ENCODE measurements at regions not wholly inside any gene's neighbourhood (a gene's known extent, or its start where the extent isn't known, plus 50 kb on each side); places are given as distances from the start of the nearest gene placed in this dataset.
"Not testable (repeated sequence)": the region's sequence is repeated elsewhere in the genome, so short reads cannot be mapped to it uniquely, and the experiment has no call there.

DNA sequence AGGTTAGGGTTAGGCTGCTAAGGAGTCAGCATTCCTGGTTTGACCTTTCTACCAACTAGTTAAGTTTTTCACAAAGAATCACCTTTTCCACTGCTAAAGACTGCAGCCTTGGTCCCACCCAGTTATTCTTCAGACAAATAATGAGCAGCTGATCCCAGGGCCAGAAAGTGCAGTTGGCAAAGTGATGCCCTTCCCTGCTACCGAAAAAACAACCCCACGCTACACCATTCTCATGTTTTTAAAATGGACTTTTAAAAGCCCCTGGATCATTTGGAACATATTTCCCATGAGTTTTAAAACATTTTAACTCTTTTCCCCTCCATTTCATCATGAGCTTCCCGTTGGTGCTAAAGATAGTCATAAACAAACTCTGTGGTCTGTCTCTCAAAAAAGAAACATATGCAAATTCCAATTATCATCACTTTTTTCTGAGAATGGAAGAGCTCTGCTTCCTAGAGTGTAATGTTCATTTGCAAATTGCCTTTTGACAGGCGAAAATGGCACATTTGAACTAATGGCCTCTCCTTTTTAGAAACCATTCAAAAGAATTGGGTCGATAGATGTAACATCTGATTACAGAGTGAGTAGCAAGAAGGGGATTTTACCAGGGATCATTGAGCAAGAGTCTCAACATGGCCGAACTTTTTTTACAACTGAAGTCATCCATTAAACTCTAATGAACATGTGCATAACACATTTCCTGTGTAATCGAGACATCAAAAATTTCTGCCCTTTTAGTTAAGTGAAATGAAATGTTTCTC lies 129.3 kb upstream of the RAP1B start:
- DNase-seq = no peak

DNA sequence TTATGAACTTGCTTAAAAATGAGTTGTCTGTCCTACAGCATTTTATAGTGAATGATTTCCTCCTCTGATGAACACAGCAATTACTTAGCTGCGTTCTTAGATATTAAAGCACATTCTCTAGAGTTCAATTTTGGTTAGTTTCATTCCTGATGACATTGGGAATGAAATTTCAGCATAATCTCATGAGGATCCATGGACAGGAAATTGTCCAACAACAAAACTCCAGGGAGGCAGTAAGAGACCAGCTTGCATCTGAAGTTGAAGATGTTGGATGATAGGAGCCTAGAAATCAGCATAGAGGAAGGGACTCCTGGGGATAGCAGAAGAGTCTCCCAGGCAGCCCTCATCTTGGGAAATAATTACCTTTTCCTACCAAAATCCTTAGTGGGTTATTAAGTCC lies 128.7 kb upstream of the RAP1B start:
- DNase-seq = no peak

DNA sequence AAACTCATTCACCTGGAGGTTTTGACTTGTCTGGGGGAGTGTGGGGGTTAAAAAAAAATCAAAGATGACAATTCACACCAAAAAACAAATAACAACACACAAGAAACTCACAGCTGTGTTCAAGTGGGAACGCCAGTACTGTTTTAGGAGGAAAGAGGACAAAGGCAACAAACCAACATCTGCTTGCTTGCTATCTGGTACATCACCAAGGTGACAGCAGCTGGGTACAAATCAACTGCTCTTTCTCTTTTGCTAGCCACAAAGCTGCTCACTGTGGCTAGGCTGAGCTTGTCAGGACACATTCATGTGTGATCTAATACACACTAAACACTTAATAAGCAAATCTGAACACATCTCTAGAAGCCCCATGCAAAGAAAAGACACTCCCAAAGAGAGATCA lies 128.0 kb upstream of the RAP1B start:
- no peak for DNase-seq

DNA sequence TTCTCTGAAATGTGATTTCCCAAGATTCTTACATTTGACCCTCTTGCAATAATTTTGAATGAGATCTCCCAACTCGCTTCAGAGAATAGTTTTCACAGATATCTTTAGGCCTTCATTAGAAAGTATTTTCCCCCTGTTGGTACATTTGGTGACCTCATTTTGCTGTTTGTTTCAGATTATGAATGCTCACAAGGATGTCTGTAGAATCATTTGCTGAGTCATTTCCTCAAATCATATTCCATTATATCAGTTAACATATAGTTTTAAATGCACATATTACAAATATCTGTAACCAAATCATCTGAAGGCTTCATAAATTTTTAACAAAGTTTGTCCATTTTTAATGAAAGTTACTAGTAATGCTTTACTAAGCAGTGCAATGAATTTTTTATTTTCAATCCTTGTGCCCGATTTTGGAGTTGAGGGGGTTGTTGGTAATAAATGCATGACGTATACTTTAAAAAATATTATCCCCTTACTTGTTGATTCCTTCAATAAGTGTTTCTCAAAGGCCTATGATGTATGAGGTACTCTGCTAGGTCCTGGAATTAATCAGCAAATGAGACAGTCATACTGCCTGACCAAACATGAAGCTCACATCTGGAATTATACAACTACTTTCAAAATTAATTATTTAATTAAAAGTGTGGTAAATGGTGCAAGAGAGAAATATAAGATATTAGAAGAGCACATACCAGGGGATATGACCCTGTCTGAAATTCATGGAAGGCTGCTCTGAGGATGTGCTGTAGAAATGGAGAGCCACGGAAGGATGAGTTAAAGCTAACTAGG lies 126.9 kb upstream of the RAP1B start:
- DNase-seq = no peak

DNA sequence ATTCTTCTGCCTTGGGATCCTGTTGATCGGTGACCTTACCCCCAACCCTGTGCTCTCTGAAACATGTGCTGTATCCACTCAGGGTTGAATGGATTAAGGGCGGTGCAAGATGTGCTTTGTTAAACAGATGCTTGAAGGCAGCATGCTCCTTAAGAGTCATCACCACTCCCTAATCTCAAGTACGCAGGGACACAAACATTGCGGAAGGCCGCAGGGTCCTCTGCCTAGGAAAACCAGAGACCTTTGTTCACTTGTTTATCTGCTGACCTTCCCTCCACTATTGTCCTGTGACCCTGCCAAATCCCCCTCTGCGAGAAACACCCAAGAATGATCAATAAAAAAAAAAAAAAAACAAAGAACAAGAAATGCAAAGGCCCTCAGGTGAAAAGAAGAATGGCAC lies 126.1 kb upstream of the RAP1B start:
- not testable (repeated sequence) for DNase-seq

DNA sequence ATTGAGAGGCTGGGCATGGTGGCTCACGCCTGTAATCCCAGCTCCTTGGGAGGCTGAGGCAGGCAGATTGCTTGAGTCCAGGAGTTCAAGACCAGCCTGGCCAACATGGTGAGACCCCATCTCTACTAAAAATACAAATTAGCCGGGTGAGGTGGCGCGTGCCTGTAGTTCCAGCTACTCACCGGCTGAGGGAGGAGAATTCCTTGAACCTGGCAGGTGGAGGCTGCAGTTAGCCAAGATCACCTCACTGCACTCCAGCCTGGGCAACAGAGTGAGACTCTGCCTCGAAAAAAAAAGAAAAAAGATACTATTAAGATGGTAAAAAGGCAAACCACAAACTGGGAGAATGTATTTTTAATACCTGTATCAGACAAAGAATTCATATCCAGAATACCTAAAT lies 124.2 kb upstream of the RAP1B start:
- not testable (repeated sequence) for DNase-seq

DNA sequence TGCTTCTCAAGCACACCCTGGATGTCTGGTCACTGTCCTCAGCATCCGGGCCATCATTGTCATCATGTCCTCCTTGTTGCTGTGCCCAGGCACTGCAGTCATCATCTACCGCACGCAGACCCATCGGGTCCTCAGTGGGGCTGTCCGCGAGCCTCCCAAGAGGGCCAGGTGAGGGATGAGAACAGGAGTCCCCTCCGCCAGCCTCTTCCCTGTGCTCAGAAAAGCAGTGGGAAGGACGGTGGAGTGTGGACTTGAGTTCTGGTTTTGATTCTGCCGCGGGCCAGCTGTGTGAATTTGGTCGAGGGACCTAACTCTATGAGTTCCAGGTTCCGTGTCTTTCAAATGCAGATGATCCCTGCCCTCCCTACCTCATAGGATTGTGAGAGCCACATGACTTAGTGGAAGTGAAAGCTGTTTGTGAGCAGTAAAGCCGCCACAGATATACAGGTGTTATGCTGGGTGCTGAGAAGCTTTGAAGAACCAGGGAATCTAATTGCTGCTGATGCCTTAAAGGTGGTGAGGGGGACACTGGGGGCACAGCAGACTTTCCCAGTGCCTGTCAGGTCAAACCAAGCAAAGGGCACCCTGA lies 122.9 kb upstream of the RAP1B start:
- DNase-seq = no peak

DNA sequence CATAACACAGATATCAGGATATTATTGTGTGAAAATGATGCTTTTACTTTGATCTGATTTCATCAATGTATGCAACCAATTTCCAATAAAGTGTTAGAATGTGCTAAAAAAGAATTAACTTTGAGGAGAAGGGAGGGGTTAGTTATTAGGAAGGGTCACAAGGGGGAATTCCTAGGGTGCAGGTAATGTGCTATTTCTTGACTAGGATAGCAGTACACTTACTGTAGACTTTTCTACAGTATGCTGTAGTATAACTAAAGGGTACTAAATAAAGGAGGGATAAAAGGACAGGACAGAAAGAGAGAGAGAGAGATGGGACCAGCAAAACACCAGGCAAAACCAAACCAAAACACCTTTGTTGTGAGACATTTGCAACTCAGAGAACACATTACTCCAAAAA lies 121.4 kb upstream of the RAP1B start:
- DNase-seq = no peak

DNA sequence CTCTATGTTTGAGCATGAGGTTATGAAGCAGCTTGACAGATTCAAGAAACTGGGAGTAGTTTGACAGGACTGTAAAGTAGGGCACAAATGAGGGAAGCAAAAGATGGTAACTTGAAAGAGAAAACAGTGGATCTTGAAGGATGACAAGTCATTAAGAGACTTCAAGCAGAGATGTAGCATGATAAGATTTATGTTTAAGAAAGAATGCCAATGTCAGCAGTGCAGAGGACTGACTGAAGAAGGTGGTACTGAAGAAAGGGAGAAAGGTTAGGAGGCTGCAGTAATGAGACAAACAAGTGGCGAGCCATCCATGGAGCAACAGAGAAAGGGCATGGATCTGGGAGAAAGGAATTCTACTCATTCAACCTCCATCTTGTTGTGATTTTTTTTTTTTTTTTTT lies 120.2 kb upstream of the RAP1B start:
- no peak for DNase-seq

DNA sequence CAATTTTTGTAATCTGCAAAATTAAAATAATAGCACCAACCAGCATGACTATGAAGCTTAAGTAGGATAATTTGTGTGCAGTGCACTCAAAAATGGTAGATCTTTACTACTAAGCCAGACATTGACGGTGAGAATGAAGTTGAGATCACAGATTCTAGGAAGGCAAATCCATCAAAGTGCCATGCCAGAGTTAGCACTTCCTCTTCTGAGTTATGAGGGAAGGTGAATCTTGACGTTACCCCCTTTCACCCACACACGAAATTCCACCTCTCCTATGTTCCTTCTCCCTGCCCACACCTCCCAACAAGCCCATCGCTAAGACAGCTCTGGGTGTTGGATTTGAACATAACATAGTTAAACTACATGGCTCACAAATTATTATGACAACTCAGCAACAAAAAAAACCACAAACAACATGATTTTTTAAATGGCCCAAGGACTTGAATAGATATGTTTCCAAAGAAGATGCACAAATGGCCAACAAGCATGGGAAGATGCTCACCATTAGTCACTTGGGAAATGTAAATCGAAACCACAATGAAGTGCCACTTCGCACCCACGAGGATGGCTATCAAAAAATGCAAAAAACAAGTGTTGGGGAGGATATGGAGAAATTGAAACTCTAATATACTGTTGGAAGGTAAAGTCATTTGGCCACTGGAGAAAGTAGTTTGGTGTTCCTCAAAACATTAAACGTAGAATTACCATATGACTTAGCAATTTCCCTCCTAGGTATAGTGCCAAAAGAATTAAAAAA lies 119.3 kb upstream of the RAP1B start:
- no peak for DNase-seq

DNA sequence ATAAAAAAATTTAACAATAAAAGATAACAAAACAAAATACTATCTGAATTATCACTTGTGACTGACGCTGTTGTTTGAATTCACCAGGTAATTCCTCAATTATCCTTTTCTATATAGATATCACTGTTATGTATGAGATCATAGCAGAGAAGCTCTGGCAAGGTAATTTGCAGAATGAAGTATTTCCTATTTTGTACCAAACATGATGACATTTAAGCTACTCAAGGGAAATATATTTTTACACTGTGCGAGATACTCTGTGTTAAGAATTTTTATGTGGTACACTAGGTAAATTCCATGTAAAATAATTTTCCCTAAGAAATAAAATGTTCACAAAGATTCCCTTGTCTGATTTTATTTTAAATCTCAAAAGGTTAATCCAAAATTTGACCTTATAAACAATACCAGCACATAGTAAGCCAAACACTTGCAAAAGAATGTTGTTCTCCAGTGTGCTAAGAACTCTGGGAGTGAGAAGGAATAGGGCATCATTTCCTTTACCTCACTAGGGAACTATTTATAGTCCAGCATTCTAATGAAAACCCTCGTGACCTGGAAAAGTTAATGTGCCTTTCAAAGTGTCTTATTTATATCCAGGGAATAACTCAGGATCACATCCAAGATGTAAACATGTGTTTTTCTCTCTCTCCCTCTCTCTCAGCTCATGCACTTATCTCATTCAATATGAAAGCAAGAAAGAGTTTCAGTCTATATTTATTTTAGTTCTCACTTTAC lies 115.2 kb upstream of the RAP1B start:
- no peak for DNase-seq

DNA sequence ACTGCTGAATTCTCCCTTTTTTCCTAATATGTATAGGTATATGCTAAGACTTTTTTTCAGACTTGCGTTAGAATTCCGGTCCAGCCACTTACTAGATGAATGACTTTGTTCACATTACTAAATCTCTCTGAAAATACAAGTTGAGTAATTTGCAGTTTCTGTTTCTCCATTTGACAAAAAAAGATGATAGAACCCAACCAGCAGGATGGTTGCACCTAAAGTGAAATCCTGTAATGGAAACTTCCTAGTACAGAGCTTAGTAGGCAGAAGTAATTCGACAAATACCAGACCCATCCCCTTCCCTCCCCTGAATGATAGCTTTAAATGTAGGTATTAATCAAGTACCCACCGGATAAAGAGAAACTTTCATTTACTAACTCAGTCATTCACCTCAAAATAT lies 113.6 kb upstream of the RAP1B start:
- no peak for DNase-seq

DNA sequence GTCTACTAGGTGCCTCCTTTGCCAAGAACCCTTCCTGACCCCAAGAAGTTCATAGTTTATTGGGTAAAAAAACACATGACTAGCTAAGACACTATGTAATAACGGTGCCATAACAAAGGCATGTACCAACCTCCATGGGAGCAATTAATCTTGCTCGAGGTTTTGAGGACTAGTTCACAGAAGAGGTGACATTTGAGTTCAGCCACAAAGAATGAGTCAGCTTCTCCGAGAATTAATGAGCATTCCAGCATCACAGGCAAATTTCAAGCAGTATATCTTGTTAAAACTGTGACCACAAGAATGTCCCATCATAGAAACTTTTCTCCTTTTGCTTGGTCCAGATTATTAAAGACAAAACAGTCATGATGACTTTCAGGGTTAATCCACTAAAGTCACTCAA lies 113.0 kb upstream of the RAP1B start:
- no peak for DNase-seq

DNA sequence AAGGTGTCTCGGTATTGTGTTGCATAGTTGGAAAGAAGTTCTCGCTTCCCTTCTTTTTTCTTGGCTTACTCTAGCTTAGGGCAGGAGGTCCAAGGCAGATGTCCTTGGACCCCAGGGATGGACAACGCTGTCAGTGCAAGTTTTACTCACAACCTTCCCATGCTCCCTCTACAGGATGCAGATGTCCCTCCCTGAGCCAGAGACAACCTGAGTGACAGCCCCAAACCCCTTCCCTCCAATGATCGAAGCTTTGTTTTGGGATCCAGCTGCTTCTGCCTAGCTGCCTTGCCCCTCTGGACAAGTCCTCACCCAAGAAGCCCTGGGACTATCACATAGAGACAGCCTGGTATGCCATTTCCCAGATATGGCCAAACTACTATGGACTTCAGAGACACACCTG lies 112.0 kb upstream of the RAP1B start:
- DNase-seq = no peak

DNA sequence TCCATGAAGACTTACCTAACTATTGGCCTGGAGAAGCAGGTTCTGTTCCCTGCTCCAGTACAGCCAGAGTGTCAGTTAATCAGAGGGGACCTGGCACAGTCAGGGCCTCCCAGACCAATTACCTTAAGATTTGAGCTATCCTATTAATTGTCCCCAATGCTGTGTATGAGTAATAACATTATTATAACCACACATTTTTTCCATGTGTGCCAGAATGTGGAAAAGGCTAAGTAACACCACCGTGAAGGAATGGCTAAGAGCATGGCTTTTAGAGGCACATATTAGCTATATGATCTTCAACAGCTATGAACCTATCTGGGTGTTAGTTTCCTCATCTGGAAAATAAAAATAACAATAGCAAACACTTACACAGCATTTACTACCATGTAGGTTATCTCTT lies 111.1 kb upstream of the RAP1B start:
- DNase-seq = no peak

DNA sequence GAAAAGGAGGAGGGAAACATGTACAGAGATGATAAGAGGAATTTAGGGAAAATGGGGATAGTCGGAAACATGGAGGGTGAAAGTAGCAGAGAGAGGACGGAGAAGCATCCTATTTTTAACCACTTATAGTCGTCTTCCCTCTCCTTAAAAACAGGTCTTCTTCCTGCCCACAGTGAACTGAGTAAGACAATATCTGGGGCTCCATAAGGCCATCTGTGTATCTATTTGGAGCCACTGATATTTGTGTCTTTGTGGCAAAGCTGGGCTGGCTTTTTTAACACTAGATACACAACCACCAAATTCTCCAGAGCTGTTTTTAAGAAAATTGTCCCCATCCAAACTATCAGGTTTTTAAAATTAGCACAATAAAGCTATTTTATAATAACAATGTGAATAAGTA lies 109.5 kb upstream of the RAP1B start:
- DNase-seq = no peak

DNA sequence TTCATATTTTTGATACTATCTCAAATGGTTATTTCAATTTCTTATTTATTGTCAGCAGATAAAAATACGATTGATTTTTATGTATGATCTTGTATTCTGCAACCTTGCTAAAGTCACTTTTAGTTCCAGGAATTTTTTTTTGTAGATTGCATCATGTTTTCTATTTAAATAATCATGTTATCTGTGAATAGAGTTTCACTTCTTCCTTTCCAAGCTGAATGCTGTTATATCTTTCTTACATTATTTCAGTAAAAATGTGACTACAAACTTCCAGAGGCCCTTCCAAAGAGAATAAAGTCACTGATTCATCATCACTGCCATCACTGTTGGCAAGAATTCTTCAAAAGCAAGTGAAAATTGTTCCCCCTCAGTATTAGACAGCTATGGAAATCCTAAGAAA lies 104.7 kb upstream of the RAP1B start:
- DNase-seq = no peak

DNA sequence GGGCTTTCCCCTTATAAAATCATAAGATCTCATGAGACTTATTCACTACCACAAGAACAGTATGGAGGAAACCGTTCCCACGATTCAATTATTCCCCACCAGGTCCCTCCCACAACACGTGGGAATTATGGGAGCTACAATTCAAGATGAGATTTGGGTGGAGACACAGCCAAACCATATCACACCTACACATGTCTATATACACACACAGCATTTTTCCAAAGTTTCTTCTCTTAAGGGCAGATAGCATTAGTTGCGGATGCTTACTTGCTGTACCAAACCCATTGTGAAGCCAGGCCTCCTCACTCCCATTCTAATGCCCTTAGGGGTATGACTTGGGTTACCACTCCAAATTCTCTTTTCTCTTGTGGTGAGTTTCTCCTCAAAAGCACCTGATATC lies 104.1 kb upstream of the RAP1B start:
- DNase-seq = no peak

DNA sequence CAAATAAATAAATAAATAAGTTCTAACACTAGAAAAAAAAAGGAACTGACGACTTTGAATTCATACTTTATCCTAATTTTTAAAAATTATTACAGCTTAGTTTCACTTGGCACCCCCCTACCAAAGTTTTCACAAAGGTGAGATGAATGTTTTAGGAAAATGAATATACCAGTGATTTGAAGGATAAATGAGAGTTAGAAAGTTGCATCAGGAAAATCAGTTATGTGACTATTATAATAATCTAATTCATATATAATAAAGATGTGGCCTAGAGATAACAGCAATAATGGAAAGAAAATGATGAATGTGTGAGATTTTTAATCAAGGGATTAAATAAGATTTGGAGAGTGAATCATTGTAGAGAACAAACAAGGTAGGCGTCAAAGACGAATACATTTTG lies 103.0 kb upstream of the RAP1B start:
- DNase-seq = no peak

DNA sequence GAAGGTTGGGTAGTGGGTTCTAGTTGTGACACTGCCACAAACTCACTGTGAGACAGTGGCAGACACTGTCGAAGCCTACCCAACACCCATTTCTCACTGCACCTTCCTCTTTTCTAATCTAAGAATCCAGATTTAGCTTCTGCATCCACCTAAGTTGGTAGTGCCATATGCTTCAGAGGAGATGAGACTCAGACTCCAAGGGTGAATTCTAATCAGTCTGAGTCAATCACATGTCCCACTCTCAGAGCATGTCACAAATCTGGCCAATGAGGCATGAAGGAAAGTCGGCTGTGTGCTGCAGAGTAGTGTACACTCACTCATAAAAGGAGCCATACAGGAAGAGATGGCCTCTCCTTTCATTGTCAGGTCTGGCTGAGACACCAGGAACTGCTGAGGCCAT lies 102.1 kb upstream of the RAP1B start:
- DNase-seq = no peak

DNA sequence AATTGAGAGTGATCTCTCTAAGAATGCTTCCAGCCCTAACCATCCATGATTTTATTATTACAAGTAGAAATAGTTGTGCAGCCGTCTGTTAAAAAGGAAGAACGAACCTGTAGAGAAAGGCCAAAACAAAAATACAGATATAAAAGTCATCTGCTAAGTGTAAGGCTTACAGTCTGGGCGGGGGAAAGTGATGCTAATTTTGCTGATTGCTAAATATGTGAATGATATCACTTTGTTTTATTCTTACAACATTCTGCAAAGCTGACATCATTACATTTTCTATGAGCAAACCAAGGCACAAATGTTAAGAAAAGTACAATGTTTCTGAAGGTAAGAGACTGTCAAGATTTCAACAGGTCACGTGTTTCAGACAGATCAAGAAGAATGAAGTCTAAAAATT lies 101.5 kb upstream of the RAP1B start:
- DNase-seq = no peak

DNA sequence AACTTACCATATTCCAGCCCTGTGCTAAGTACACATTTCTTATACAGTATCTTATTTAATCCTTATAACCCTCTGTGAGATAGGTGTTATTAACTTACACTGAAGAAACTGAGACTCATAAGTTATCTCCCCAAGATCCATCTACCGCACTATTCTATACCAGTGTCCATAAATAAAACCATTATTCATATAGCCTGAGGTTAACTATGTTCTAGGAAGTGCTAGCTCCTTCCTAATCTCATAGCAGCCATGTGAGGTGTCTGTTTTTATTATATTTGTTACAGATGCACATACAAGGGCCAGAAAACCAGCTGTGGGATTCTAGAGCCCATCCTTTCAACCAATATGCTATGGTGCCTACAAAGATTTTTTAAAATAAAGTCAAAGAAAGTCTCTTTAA lies 100.3 kb upstream of the RAP1B start:
- no peak for DNase-seq

Data from activated gamma-delta T cell treated with Interleukin-2 at 50 U/mL for 16 hours (primary cell).